ENCODE measurements at regions not wholly inside any gene's neighbourhood (a gene's known extent, or its start where the extent isn't known, plus 50 kb on each side); places are given as distances from the start of the nearest gene placed in this dataset.

GRCh38 chr2:171225302-171225980 lies 64.7 kb upstream of the TLK1 start:
- peak; percentile 68 to 74 for DNase-seq

GRCh38 chr2:171217330-171217729 lies 56.6 kb upstream of the TLK1 start:
- no peak for DNase-seq

- no peak for DNase-seq
Measured at GRCh38 chr2:171216631-171217030, 55.9 kb upstream of the TLK1 start.

- DNase-seq = no peak
Measured at GRCh38 chr2:171214093-171214492, 53.4 kb upstream of the TLK1 start.

GRCh38 chr2:171210864-171211431 lies 50.3 kb upstream of the TLK1 start:
- DNase-seq = no peak
